ENCODE measurements at regions not wholly inside any gene's neighbourhood (a gene's known extent, or its start where the extent isn't known, plus 50 kb on each side); places are given as distances from the start of the nearest gene placed in this dataset.

- Mint-ChIP-seq H3K36me3 (ENCODE audit: low read depth) (no peaks in the 10 kb centered on the region), H3K4me3 (no peak overlapping the region), H3K27ac (no peak overlapping the region), H3K9me3 (no peaks in the 10 kb centered on the region), H3K4me1 (ENCODE audit: low read depth) (no peaks in the 10 kb centered on the region), H3K27me3 (peaks cover 5% of the 10 kb centered on the region)
- ChIA-PET CTCF (interaction anchor here (1.2 kb wide), 1 partner anchor 40 kb away, joined by 3 read pairs; no protein-coding TSS in a partner anchor), POLR2A (no interaction called here)
- DNase-seq (no peak), ATAC-seq (no peak)
- intact Hi-C loops (cut with micrococcal nuclease) = no loop called here
- no peak for TF ChIP-seq CTCF (IDR thresholded peaks at IDR 0.05)
These were observed 180.5 kb upstream of the PDE1C start for GRCh38 chr7:32250471-32251260.

- no peak for TF ChIP-seq CTCF (IDR thresholded peaks at IDR 0.05)
- Mint-ChIP-seq H3K4me3 (no peak overlapping the region), H3K4me1 (ENCODE audit: low read depth) (no peaks in the 10 kb centered on the region), H3K27ac (no peak overlapping the region), H3K27me3 (peaks cover 5% of the 10 kb centered on the region), H3K9me3 (no peaks in the 10 kb centered on the region), H3K36me3 (ENCODE audit: low read depth) (no peaks in the 10 kb centered on the region)
- intact Hi-C loops (cut with micrococcal nuclease) = no loop called here
- ATAC-seq (no peak), DNase-seq (no peak)
- CTCF ChIA-PET = interaction anchor here (1.2 kb wide), 1 partner anchor 40 kb away, joined by 3 read pairs; no protein-coding TSS in a partner anchor
- POLR2A ChIA-PET = no interaction called here
These were observed 179.8 kb upstream of the PDE1C start for GRCh38 chr7:32250003-32250402.

- intact Hi-C loops (cut with micrococcal nuclease) = no loop called here
- CTCF ChIA-PET = no interaction called here
- peaks cover 5% of the 10 kb centered on the region for H3K27me3 Mint-ChIP-seq
- no peak overlapping the region for H3K4me3 Mint-ChIP-seq
- POLR2A ChIA-PET = no interaction called here
- H3K9me3 Mint-ChIP-seq = no peaks in the 10 kb centered on the region
- no peak for TF ChIP-seq CTCF (IDR thresholded peaks at IDR 0.05)
- no peak for ATAC-seq
- H3K36me3 Mint-ChIP-seq (ENCODE audit: low read depth) = no peaks in the 10 kb centered on the region
- H3K27ac Mint-ChIP-seq = no peak overlapping the region
- H3K4me1 Mint-ChIP-seq (ENCODE audit: low read depth) = no peaks in the 10 kb centered on the region
- no peak for DNase-seq
These were observed 178.3 kb upstream of the PDE1C start for GRCh38 chr7:32248522-32248921.

- CTCF ChIA-PET = interaction anchor here (0.7 to 1.0 kb wide), 2 partner anchors 15 to 234 kb away, joined by 3 to 4 read pairs; no protein-coding TSS in a partner anchor
- Mint-ChIP-seq H3K4me1 (ENCODE audit: low read depth) (no peaks in the 10 kb centered on the region), H3K27me3 (no peaks in the 10 kb centered on the region), H3K9me3 (no peaks in the 10 kb centered on the region), H3K36me3 (ENCODE audit: low read depth) (no peaks in the 10 kb centered on the region), H3K4me3 (no peak overlapping the region), H3K27ac (no peak overlapping the region)
- intact Hi-C loops (cut with micrococcal nuclease) = no loop called here
- TF ChIP-seq CTCF (IDR thresholded peaks at IDR 0.05) = no peak
- ATAC-seq = no peak
- DNase-seq = no peak
- POLR2A ChIA-PET = no interaction called here
These were observed 174.7 kb upstream of the PDE1C start for GRCh38 chr7:32244806-32245345.

- Mint-ChIP-seq H3K27me3 (no peaks in the 10 kb centered on the region), H3K27ac (no peak overlapping the region), H3K9me3 (no peaks in the 10 kb centered on the region), H3K4me3 (no peak overlapping the region), H3K4me1 (ENCODE audit: low read depth) (no peaks in the 10 kb centered on the region), H3K36me3 (ENCODE audit: low read depth) (no peaks in the 10 kb centered on the region)
- ChIA-PET CTCF (no interaction called here), POLR2A (no interaction called here)
- no peak for TF ChIP-seq CTCF (IDR thresholded peaks at IDR 0.05)
- no peak for DNase-seq
- intact Hi-C loops (cut with micrococcal nuclease) = no loop called here
- no peak for ATAC-seq
These were observed 173.6 kb upstream of the PDE1C start for GRCh38 chr7:32243687-32244290.

All from activated CD8-positive, alpha-beta T cell treated with anti-CD3 and anti-CD28 coated beads for 36 hours (primary cell).